Type B pancreatic cell (in vitro differentiated cells): ENCODE measurements at regions not wholly inside any gene's neighbourhood (a gene's known extent, or its start where the extent isn't known, plus 50 kb on each side); places are given as distances from the start of the nearest gene placed in this dataset.

Experiments
- DNase-seq: peaks from one replicate; pipeline ENCODE4 v3.0.0; 2021; ENCODE audit warnings: mixed read lengths; ENCODE audit not compliant: unreplicated experiment; ENCODE audit errors: extremely low spot score
- H3K27ac Mint-ChIP-seq: 2 replicates; pipeline ENCODE4 v1.8.0; 2021; ENCODE audit warnings: mild to moderate bottlenecking, mixed read lengths
- H3K27me3 Mint-ChIP-seq: 2 replicates; pipeline ENCODE4 v1.8.0; 2021; ENCODE audit warnings: mixed read lengths
- H3K36me3 Mint-ChIP-seq: 2 replicates; pipeline ENCODE4 v1.8.0; 2021; ENCODE audit warnings: mixed read lengths
- H3K4me1 Mint-ChIP-seq: one replicate; pipeline ENCODE4 v1.8.0; 2021; ENCODE audit warnings: mixed read lengths; ENCODE audit not compliant: unreplicated experiment
- H3K4me3 Mint-ChIP-seq: 2 replicates; pipeline ENCODE4 v1.8.0; 2021; ENCODE audit warnings: mild to moderate bottlenecking, mixed read lengths
- H3K9me3 Mint-ChIP-seq: 2 replicates; pipeline ENCODE4 v1.8.0; 2021; ENCODE audit warnings: mixed read lengths
- TF ChIP-seq, protein P1 (sequence below): fragments of 200-600 bp; sonication (generic); conservative IDR thresholded peaks from 2 replicates; pipeline ENCODE4 v1.5.0; 2021; ENCODE audit warnings: antibody characterized with exemption, mild to moderate bottlenecking

GRCh38 chr1:164953815-164954214 is 394.8 kb downstream of the PBX1 start:
- no peak overlapping the region for H3K4me3 Mint-ChIP-seq
- peaks cover 4% of the 10 kb centered on the region for H3K36me3 Mint-ChIP-seq
- peaks cover 7% of the 10 kb centered on the region for H3K9me3 Mint-ChIP-seq
- no peaks in the 10 kb centered on the region for H3K27me3 Mint-ChIP-seq
- no peak for DNase-seq
- H3K27ac Mint-ChIP-seq, result no peak overlapping the region
- TF ChIP-seq, protein P1, sequence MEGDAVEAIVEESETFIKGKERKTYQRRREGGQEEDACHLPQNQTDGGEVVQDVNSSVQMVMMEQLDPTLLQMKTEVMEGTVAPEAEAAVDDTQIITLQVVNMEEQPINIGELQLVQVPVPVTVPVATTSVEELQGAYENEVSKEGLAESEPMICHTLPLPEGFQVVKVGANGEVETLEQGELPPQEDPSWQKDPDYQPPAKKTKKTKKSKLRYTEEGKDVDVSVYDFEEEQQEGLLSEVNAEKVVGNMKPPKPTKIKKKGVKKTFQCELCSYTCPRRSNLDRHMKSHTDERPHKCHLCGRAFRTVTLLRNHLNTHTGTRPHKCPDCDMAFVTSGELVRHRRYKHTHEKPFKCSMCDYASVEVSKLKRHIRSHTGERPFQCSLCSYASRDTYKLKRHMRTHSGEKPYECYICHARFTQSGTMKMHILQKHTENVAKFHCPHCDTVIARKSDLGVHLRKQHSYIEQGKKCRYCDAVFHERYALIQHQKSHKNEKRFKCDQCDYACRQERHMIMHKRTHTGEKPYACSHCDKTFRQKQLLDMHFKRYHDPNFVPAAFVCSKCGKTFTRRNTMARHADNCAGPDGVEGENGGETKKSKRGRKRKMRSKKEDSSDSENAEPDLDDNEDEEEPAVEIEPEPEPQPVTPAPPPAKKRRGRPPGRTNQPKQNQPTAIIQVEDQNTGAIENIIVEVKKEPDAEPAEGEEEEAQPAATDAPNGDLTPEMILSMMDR, result no peak
- H3K4me1 Mint-ChIP-seq, result no peaks in the 10 kb centered on the region

DNA sequence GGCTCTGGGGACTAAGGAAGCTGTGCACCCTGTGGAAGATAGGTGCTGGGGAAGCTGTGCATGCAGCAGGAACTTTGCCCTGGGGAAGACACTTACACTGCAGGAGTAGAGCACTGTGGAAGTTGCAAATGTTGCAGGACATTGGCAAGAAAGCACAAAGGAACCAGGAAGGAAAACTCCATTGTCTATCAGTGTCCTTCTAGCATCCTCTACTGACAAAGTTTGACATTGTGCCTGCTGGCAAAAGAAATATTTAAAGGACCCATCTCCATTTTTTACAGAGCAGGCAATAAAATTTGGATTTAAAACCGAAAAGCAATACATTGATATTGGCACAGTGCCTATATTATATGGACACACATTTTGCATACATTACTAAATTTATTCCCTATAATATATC is 394.1 kb downstream of the PBX1 start:
- no peak for DNase-seq
- Mint-ChIP-seq H3K4me3 (no peak overlapping the region), H3K27me3 (no peaks in the 10 kb centered on the region), H3K27ac (no peak overlapping the region), H3K4me1 (no peaks in the 10 kb centered on the region), H3K36me3 (peaks cover 4% of the 10 kb centered on the region), H3K9me3 (peaks cover 7% of the 10 kb centered on the region)
- TF ChIP-seq, protein P1, result no peak

DNA sequence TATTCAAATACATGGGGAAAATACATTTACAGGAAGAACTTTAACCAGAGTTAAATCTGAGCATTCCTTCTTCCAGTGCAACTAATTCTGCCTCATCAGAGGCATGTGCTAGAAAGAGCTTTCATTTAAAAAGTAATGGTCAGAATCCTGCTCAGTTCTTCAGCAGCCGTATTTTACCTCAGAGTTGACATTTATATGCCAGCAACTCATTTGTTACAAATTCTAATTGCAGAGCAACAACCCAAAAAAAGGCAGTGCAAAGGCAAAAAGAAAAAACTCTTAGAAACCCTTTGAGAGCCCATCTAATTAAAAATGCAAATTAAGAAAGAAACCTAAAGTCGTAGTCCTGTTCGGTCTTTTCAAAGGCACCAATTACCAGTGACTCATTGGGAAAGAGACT is 392.5 kb downstream of the PBX1 start:
- Mint-ChIP-seq H3K27ac (no peak overlapping the region), H3K4me3 (no peak overlapping the region), H3K4me1 (no peaks in the 10 kb centered on the region), H3K27me3 (no peaks in the 10 kb centered on the region), H3K9me3 (peaks cover 7% of the 10 kb centered on the region), H3K36me3 (peaks cover 4% of the 10 kb centered on the region)
- TF ChIP-seq, protein P1, result no peak
- no peak for DNase-seq

- Mint-ChIP-seq H3K4me3 (no peak overlapping the region), H3K4me1 (no peaks in the 10 kb centered on the region)
- TF ChIP-seq, protein P1, result no peak
Measured at GRCh38 chr1:164950541-164950986, 391.6 kb downstream of the PBX1 start.

GRCh38 chr1:164949771-164950471 is 390.9 kb downstream of the PBX1 start:
- TF ChIP-seq, protein P1, result peak; percentile 40
- Mint-ChIP-seq H3K27me3 (no peaks in the 10 kb centered on the region), H3K27ac (peak overlapping the region; percentile 3), H3K4me3 (no peak overlapping the region), H3K9me3 (peaks cover 7% of the 10 kb centered on the region), H3K4me1 (no peaks in the 10 kb centered on the region), H3K36me3 (peaks cover 4% of the 10 kb centered on the region)
- DNase-seq, result no peak

More at GRCh38 chr1:164950541-164950986, 391.6 kb downstream of the PBX1 start:
- no peak for DNase-seq
- no peaks in the 10 kb centered on the region for H3K27me3 Mint-ChIP-seq
- peaks cover 4% of the 10 kb centered on the region for H3K36me3 Mint-ChIP-seq
- H3K27ac Mint-ChIP-seq, result no peak overlapping the region
- H3K9me3 Mint-ChIP-seq, result peaks cover 7% of the 10 kb centered on the region
